Stomach smooth muscle (tissue), 2 donors: ENCODE measurements at regions not wholly inside any gene's neighbourhood (a gene's known extent, or its start where the extent isn't known, plus 50 kb on each side); places are given as distances from the start of the nearest gene placed in this dataset.
"Not testable (repeated sequence)": the region's sequence is repeated elsewhere in the genome, so short reads cannot be mapped to it uniquely, and the experiment has no call there.

Experiments
- H3K27ac ChIP-seq: one replicate; pipeline ENCODE4 v1.7.0; 2013; ENCODE audit warnings: mild to moderate bottlenecking, low read length, inconsistent platforms
- H3K27me3 ChIP-seq, 2 donors: one replicate each; pipeline ENCODE4 v1.7.0; 2013; ENCODE audit warnings: low read length in 2 of 2; ENCODE audit not compliant: insufficient read depth in 2 of 2, control insufficient read depth in 1 of 2
- H3K36me3 ChIP-seq, 2 donors: one replicate each; pipeline ENCODE4 v1.7.0; 2013; ENCODE audit warnings: low read length in 2 of 2; ENCODE audit not compliant: control insufficient read depth in 2 of 2, insufficient read depth in 2 of 2
- H3K4me1 ChIP-seq: one replicate; pipeline ENCODE4 v1.7.0; 2013; ENCODE audit warnings: low read length; ENCODE audit not compliant: control insufficient read depth, insufficient read depth
- H3K4me3 ChIP-seq, 2 donors: one replicate each; pipeline ENCODE4 v1.7.0; 2013; ENCODE audit warnings: low read length in 2 of 2
- H3K9ac ChIP-seq, 2 donors: one replicate each; pipeline ENCODE4 v1.7.0; 2013; ENCODE audit warnings: low read length in 2 of 2, mild to moderate bottlenecking in 1 of 2
- H3K9me3 ChIP-seq, 2 donors: one replicate each; pipeline ENCODE4 v1.7.0; 2013; ENCODE audit warnings: low read length in 2 of 2; ENCODE audit not compliant: control insufficient read depth in 2 of 2
- donor health status: healthy.
- donor health status: Pancreatic carcinoma.

GRCh38 chr6:126701676-126702560, 362.0 kb downstream of the CENPW start:
- H3K36me3 ChIP-seq, result no peaks in the 10 kb centered on the region
- H3K27me3 ChIP-seq, result no peaks in the 10 kb centered on the region
- no peak overlapping the region for H3K9ac ChIP-seq
- H3K4me3 ChIP-seq, result no peak overlapping the region
- H3K4me1 ChIP-seq, result no peaks in the 10 kb centered on the region
- H3K9me3 ChIP-seq, result no peaks in the 10 kb centered on the region
- H3K27ac ChIP-seq, result no peak overlapping the region

GRCh38 chr6:126716032-126716431, 376.1 kb downstream of the CENPW start:
- no peaks in the 10 kb centered on the region for H3K36me3 ChIP-seq
- no peak overlapping the region for H3K4me3 ChIP-seq
- H3K27ac ChIP-seq, result no peak overlapping the region
- H3K9ac ChIP-seq, result no peak overlapping the region
- H3K4me1 ChIP-seq, result no peaks in the 10 kb centered on the region
- no peaks in the 10 kb centered on the region for H3K27me3 ChIP-seq
- H3K9me3 ChIP-seq, result no peaks in the 10 kb centered on the region

- H3K9ac ChIP-seq, result no peak overlapping the region
- no peak overlapping the region for H3K27ac ChIP-seq
- H3K9me3 ChIP-seq, result no peaks in the 10 kb centered on the region
- H3K27me3 ChIP-seq, result no peaks in the 10 kb centered on the region
- no peaks in the 10 kb centered on the region for H3K4me1 ChIP-seq
- no peaks in the 10 kb centered on the region for H3K36me3 ChIP-seq
- no peak overlapping the region for H3K4me3 ChIP-seq
Observed at GRCh38 chr6:126716826-126717509, 377.1 kb downstream of the CENPW start.

- Histone ChIP-seq H3K27ac (no peak overlapping the region), H3K9me3 (no peaks in the 10 kb centered on the region), H3K27me3 (no peaks in the 10 kb centered on the region), H3K4me1 (no peaks in the 10 kb centered on the region), H3K36me3 (no peaks in the 10 kb centered on the region), H3K9ac (no peak overlapping the region), H3K4me3 (no peak overlapping the region)
Observed at GRCh38 chr6:126718600-126719327, 378.8 kb downstream of the CENPW start.

- no peaks in the 10 kb centered on the region for H3K36me3 ChIP-seq
- no peak overlapping the region for H3K9ac ChIP-seq
- H3K4me3 ChIP-seq, result no peak overlapping the region
- H3K27me3 ChIP-seq, result no peaks in the 10 kb centered on the region
- H3K4me1 ChIP-seq, result no peaks in the 10 kb centered on the region
- H3K27ac ChIP-seq, result no peak overlapping the region
- no peaks in the 10 kb centered on the region for H3K9me3 ChIP-seq
Observed at GRCh38 chr6:126720304-126720703, 380.4 kb downstream of the CENPW start.

- Histone ChIP-seq H3K27ac (no peak overlapping the region), H3K4me1 (no peaks in the 10 kb centered on the region), H3K36me3 (no peaks in the 10 kb centered on the region), H3K9ac (no peak overlapping the region), H3K27me3 (no peaks in the 10 kb centered on the region), H3K9me3 (no peaks in the 10 kb centered on the region), H3K4me3 (no peak overlapping the region)
Observed at GRCh38 chr6:126721581-126722160, 381.8 kb downstream of the CENPW start.

GRCh38 chr6:126722411-126722810, 382.5 kb downstream of the CENPW start:
- H3K4me1 ChIP-seq, result no peaks in the 10 kb centered on the region
- no peak overlapping the region for H3K9ac ChIP-seq
- no peak overlapping the region for H3K4me3 ChIP-seq
- H3K27ac ChIP-seq, result no peak overlapping the region
- no peaks in the 10 kb centered on the region for H3K27me3 ChIP-seq
- no peaks in the 10 kb centered on the region for H3K36me3 ChIP-seq
- no peaks in the 10 kb centered on the region for H3K9me3 ChIP-seq

GRCh38 chr6:126723541-126724170, 383.7 kb downstream of the CENPW start:
- Histone ChIP-seq H3K4me3 (no peak overlapping the region), H3K27me3 (no peaks in the 10 kb centered on the region), H3K36me3 (no peaks in the 10 kb centered on the region), H3K27ac (no peak overlapping the region), H3K9me3 (no peaks in the 10 kb centered on the region), H3K9ac (no peak overlapping the region), H3K4me1 (no peaks in the 10 kb centered on the region)

DNA sequence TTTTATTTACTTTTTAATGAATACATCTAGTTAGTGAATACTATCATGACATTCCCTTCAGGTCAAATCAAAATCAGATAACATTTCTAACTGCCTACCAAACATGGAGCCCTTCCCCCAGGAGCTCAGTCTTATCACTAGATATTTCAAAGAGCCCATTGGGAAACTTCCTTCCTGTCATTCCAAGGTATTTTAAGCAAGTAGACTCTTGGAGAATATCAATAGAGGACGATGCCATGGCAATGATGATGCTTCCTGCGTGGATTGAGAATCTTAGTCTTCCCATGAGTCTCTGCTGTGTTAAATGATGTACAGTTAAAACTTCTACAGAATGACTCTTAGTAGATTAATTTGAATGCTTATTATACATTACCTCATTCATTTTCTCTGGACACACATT, 384.9 kb downstream of the CENPW start:
- H3K27ac ChIP-seq, result no peak overlapping the region
- H3K4me1 ChIP-seq, result no peaks in the 10 kb centered on the region

GRCh38 chr6:126726454-126726853, 386.5 kb downstream of the CENPW start:
- not testable (repeated sequence) for H3K36me3 ChIP-seq, H3K4me3 ChIP-seq, H3K27ac ChIP-seq, H3K27me3 ChIP-seq, H3K9ac ChIP-seq, H3K9me3 ChIP-seq, H3K4me1 ChIP-seq

More for the DNA sequence above, 384.9 kb downstream of the CENPW start:
- Histone ChIP-seq H3K9ac (no peak overlapping the region), H3K4me3 (no peak overlapping the region), H3K36me3 (no peaks in the 10 kb centered on the region), H3K27me3 (no peaks in the 10 kb centered on the region), H3K9me3 (no peaks in the 10 kb centered on the region)
